HG02759 (cell line): ENCODE measurements at regions not wholly inside any gene's neighbourhood (a gene's known extent, or its start where the extent isn't known, plus 50 kb on each side); places are given as distances from the start of the nearest gene placed in this dataset.

Experiments used
- ATAC-seq: cut with Tn5 transposase; IDR thresholded peaks from one replicate; pipeline ENCODE4 v1.9.1; 2021; ENCODE audit warnings: mild to moderate bottlenecking, moderate library complexity; ENCODE audit not compliant: unreplicated experiment

GRCh38 chr6:40011844-40012243, 77.6 kb upstream of the MOCS1 start:
- no peak for ATAC-seq

- no peak for ATAC-seq
Measured at GRCh38 chr6:40000964-40001515, 66.8 kb upstream of the MOCS1 start.

GRCh38 chr6:39999006-39999867, 65.0 kb upstream of the MOCS1 start:
- ATAC-seq: no peak

GRCh38 chr6:39998126-39998525, 63.9 kb upstream of the MOCS1 start:
- no peak for ATAC-seq

GRCh38 chr6:39997101-39997635, 62.9 kb upstream of the MOCS1 start:
- no peak for ATAC-seq

GRCh38 chr6:39995633-39996032, 61.4 kb upstream of the MOCS1 start:
- ATAC-seq: no peak

GRCh38 chr6:39992861-39993622, 58.8 kb upstream of the MOCS1 start:
- no peak for ATAC-seq
